ENCODE measurements at regions not wholly inside any gene's neighbourhood (a gene's known extent, or its start where the extent isn't known, plus 50 kb on each side); places are given as distances from the start of the nearest gene placed in this dataset.
"Not testable (repeated sequence)": the region's sequence is repeated elsewhere in the genome, so short reads cannot be mapped to it uniquely, and the experiment has no call there.

DNA sequence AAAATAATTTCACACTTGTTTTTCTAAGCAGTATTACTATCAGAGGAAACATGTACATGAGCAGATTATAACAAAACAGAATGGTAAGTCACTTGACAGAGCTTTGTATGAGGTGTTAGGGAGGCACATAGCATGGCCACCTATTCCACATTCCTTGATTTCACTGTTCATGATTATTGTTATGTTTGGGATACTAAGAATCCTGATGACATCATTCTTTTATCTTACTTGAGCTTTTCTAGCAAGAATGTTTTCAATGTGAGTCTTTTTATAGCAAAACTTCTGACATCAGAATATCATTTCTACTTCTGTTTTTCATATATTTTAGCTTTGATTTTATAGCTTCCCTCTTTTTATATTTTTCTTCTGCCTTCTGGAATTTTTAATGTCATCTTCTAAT, 208.2 kb downstream of the DMRTA1 start:
- DNase-seq = no peak

DNA sequence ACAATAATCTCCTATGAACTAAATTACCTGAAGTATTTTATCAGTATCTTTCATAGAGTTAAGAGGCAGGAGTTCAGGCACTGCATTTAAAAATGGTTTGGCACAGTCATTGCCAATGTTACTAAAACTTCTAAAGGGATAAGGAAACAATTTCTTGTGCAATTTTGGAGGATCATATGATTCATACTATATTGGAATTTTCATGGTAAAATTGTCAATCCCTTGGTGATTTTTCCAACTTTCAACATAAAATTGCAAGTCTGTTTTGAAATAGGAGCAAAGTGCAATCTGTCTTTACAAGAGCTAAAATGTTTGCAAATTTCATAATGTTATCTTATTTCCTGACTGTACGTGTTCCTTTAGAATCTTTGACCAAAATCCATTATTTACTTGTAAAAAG, 211.1 kb downstream of the DMRTA1 start:
- DNase-seq = no peak

DNA sequence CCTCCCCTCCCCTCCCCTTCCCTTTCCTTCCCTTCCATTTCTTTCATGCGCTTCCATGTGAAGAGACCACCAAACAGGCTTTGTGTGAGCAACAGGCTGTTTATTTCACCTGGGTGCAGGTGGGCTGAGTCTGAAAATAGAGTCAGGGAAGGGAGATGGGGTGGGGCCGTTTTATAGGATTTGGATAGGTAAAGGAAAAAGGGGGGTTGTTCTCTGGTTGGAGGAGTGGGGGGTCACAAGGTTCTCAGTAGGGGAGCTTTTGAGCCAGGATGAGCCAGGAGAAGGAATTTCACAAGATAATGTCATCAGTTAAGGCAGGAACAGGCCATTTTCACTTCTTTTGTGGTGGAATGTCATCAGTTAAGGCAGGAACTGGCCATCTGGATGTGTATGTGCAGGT, 211.9 kb downstream of the DMRTA1 start:
- not testable (repeated sequence) for DNase-seq

DNA sequence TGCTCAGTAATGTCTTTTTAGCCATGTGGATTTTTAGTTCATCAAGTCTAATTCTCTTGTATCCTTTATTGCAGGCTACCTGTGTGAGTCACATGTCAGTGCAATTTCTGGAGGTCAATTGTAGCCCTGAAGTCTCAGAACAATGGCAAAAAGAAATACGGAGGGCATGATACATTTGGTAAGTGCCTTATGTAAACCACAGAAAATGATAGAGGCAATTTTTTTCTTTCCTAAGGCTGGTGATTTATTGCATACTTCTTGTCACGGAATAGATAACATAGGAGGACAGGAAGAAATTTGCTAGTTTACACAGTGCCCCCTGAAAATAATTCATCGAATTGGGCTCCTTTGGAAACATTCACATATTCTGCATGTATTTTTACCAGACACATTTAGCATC, 235.9 kb downstream of the DMRTA1 start:
- no peak for DNase-seq

- no peak for DNase-seq
These were observed 236.5 kb downstream of the DMRTA1 start for GRCh38 chr9:22682961-22683699.

- DNase-seq = no peak
These were observed 237.1 kb downstream of the DMRTA1 start for GRCh38 chr9:22683700-22684075.

DNA sequence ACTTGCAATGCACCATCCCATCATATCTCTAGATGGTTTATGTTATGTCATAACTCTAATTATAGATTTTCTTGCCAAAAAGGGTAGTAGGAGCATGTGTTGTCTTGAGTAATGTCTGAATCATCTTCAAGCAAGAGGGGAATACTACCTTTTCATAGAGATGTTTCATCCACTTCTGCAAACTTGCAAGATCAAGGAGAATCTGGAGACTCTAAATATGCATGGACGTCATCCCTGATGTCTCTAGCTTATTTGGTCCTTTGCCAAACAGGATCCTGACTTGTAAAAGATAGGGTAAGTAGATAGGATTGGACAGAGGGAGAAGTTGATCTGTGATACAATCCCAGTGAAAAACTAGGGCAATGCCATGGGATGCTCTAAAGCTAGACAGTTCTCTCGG, 246.5 kb downstream of the DMRTA1 start:
- DNase-seq = no peak

DNA sequence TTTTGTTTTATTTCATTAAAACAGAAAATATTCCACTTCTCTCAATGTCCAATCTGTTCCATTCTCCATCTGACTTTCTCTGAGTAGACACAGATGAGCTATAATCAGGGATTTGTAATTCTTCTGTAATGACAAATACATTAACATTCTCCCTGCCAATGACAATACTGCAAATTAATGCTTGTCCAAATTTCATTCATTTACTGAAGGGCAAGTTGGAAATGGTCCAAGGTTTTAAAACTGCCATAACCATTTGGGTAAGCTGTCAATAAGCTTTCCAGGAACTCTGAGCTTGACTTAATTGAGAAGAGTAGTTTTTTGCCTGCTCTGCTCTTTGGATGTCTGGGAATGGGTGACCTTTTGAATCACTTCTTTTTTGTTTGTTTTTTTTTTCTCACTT, 253.5 kb downstream of the DMRTA1 start:
- DNase-seq = no peak

DNA sequence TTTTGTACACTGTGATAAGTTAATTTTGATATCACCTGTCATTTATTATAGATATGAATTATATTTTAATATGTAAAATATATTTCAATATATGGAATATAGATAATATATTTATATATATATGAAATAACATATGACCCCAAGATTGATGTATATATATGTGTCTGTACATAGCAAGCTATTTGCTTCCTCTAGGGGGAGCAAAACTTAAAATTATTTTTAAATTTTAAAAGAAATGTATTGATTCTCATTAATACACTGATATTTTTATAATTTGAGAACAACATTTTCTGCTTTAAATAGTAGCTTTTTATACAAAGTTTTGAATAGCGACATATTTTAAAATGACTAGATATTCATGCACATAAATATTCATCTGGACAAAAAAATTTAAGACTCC, 272.0 kb downstream of the DMRTA1 start:
- no peak for DNase-seq

- DNase-seq = no peak
These were observed 275.9 kb downstream of the DMRTA1 start for GRCh38 chr9:22722492-22722891.

DNA sequence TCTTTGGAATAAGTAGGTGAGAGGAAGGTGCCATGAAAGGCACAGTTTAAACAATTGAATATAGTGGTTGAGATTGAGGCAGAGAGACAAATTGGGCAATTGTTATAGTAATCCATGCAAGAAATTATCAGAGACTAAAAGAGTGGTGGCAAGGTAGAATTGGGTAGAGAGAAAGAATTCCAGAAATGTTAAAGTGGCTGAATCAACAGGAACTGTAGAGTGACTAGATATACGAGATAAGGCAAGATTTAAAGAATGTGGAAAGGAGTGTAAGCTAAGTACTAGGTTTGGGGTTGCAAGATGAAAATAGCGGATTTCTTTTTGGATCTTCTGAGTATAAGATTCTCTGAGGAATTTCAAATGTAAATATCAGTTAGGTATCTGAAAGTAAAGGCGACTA, 285.2 kb downstream of the DMRTA1 start:
- DNase-seq = no peak

DNA sequence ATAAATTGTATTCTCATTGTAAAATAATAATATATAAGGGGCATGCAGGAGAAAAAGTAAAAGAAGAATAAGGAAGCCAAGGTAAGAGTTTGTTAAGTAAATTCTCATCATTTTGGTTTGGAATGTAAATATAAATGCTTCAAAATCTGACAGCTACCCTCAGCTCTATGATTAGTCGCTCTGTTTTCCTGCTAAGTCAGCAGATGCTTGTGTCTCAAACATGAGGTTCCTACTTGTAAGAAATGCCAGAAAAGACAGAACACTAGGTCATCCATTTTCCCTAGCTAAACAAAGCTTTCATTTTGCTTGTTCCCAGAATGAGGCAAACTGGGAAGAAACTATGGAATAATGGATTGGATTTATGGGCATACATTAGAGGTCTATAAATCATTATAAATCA, 293.1 kb downstream of the DMRTA1 start:
- no peak for DNase-seq

DNA sequence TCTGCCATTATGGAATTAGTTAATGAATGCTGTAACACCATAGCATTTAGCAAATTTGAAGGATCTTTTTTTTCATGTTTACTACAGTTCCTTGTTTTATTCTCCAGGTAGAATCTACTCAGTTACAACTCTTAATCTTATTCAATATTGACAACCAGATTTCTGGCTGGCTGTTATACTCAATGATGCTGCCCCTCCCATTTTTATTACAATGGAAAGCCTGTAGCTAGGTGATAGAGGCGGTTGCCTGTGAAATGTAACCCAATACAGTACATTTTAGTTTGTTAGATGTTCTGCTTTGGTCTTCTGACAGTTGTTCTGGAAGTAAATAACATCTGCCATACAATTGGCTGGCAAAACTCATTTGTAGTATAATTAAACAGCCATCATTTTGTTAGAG, 294.2 kb downstream of the DMRTA1 start:
- no peak for DNase-seq

DNA sequence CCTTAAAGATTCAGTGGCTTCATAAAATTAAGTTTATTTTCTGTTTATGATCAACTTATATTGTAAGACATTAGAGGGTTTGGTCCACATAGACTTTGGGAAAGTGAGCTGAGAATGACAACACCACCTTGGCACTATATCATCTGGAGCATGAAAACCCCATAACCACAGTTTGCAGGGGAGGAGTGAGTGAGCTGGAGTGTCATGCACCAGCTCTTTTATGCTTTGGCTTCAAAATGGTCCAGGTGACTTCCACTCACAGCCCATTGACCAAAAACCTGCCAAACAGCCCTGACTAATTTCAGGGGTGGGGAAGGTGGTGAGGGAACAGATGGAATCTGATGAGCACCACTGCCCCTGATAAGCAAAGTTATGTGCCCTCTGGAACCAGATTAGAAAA, 295.8 kb downstream of the DMRTA1 start:
- DNase-seq = no peak

GRCh38 chr9:22773501-22774220, 327.0 kb downstream of the DMRTA1 start:
- no peak for DNase-seq

DNA sequence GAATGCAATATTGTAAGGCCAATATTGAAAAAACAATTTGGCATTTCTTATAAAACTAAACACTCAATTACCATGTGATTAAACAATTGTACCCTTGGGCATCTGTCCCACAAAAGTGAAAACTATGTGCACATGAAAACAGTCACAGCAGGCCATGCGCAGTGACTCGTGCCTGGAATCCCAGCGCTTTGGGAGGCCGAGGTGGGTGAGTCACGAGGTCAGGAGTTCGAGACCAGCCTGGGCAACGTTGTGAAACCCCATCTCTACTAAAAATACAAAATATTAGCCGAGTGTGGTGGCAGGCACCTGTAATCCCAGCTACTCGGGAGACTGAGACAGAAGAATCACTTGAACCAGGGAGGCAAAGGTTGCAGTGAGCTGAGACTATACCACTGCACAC, 343.7 kb downstream of the DMRTA1 start:
- no peak for DNase-seq

- DNase-seq = no peak
These were observed 362.3 kb downstream of the DMRTA1 start for GRCh38 chr9:22808876-22809275.

GRCh38 chr9:22809371-22809770, 362.7 kb downstream of the DMRTA1 start:
- DNase-seq = no peak

GRCh38 chr9:22813529-22813928, 366.9 kb downstream of the DMRTA1 start:
- DNase-seq = no peak

- no peak for DNase-seq
These were observed 368.6 kb downstream of the DMRTA1 start for GRCh38 chr9:22815246-22815645.

- no peak for DNase-seq
These were observed 370.6 kb downstream of the DMRTA1 start for GRCh38 chr9:22817181-22817580.

DNA sequence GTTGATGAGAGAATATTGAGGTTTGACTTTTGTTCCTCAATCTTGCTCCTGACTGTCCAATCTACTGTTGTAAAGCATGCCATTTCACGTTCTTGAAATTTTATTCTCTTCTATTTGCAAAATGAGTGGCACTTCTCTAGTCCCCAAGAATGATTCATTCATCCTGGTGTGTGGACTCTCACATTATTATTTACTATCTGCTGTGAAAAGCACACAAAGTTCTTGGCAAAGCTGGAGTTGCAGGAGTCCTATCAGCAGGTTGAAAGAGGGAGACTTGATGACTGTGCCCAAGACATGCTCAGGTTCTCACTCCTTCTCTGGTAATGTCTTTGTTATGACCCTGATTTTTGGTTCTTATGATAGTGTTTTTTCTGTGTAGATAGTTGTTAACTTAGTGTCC, 382.6 kb downstream of the DMRTA1 start:
- no peak for DNase-seq

- no peak for DNase-seq
These were observed 391.6 kb downstream of the DMRTA1 start for GRCh38 chr9:22838266-22838665.

GRCh38 chr9:22840641-22841040, 394.0 kb downstream of the DMRTA1 start:
- no peak for DNase-seq

- DNase-seq = not testable (repeated sequence)
These were observed 398.6 kb downstream of the DMRTA1 start for GRCh38 chr9:22845243-22845642.
